HEK293 (cell line): ENCODE measurements at regions not wholly inside any gene's neighbourhood (a gene's known extent, or its start where the extent isn't known, plus 50 kb on each side); places are given as distances from the start of the nearest gene placed in this dataset.

Experiments used
- CTCF ChIA-PET: fragments of 350-600 bp; formaldehyde crosslinking; extraction: SDS; loops from one replicate; lab custom pipeline; 2021; ENCODE audit warnings: antibody characterized with exemption; lab: Yijun Ruan, JAX
- POLR2A ChIA-PET: fragments of 300-600 bp; formaldehyde crosslinking; extraction: SDS; loops from one replicate; lab custom pipeline; 2020; ENCODE audit warnings: antibody characterized with exemption, inconsistent platforms; lab: Yijun Ruan, JAX
- H3K27ac ChIP-seq: fragments of 200-500 bp; sonication (Bioruptor generic); 2 replicates; pipeline ENCODE4 v1.5.1; 2014; ENCODE audit warnings: low read depth, low read length, control low read depth, inconsistent platforms; ENCODE audit errors: extremely low read depth
- H3K36me3 ChIP-seq, 2 experiments: fragments of 200-500 bp in 1 of 2; sonication (Bioruptor generic) in 1 of 2; 1 replicate in 1 of 2; 2 replicates in 1 of 2; pipeline ENCODE4 v1.5.1; 2014 to 2017; ENCODE audit warnings: inconsistent platforms in 2 of 2, low read length in 2 of 2; ENCODE audit not compliant: control insufficient read depth in 2 of 2, insufficient read depth in 1 of 2
- H3K4me1 ChIP-seq: fragments of 200-500 bp; sonication (Bioruptor generic); 2 replicates; pipeline ENCODE4 v1.5.1; 2014; ENCODE audit warnings: mild to moderate bottlenecking, low read length, inconsistent platforms; ENCODE audit not compliant: control insufficient read depth, insufficient read depth
- H3K4me3 ChIP-seq: 2 replicates; pipeline ENCODE4 v1.5.1; 2011; ENCODE audit warnings: low read depth, mild to moderate bottlenecking, control low read depth, low read length, moderate library complexity
- H3K9me3 ChIP-seq: fragments of 200-500 bp; sonication (Bioruptor generic); 2 replicates; pipeline ENCODE4 v1.5.1; 2014; ENCODE audit warnings: low read depth, low read length, inconsistent platforms; ENCODE audit not compliant: control insufficient read depth, insufficient read depth
- ELK4 ChIP-seq: IDR thresholded peaks from 2 replicates; pipeline ENCODE4 v1.6.1; 2011; ENCODE audit warnings: mild to moderate bottlenecking, low read depth, low read length, borderline replicate concordance
- GLIS1 ChIP-seq: fragments of 450-650 bp; formaldehyde crosslinking; IDR thresholded peaks from 2 replicates; pipeline ENCODE4 v1.5.1; 2016; ENCODE audit warnings: missing biosample characterization, missing genetic modification characterization
- GLIS2 ChIP-seq: fragments of 450-650 bp; formaldehyde crosslinking; IDR thresholded peaks from 2 replicates; pipeline ENCODE4 v1.5.1; 2016; ENCODE audit warnings: missing biosample characterization, missing genetic modification characterization
- KLF10 ChIP-seq: fragments of 450-650 bp; IDR thresholded peaks from 2 replicates; pipeline ENCODE4 v1.5.1; 2018; ENCODE audit warnings: missing biosample characterization, mild to moderate bottlenecking, missing genetic modification characterization
- MEIS1 ChIP-seq: sonication (generic); formaldehyde crosslinking; IDR thresholded peaks from 2 replicates; pipeline ENCODE4 v1.8.1; 2022; ENCODE audit warnings: missing genetic modification reagents, mild to moderate bottlenecking, borderline replicate concordance
- OVOL3 ChIP-seq: fragments of 450-650 bp; formaldehyde crosslinking; IDR thresholded peaks from 2 replicates; pipeline ENCODE4 v1.5.1; 2016; ENCODE audit warnings: missing biosample characterization, missing genetic modification characterization
- SP2 ChIP-seq: fragments of 450-650 bp; formaldehyde crosslinking; IDR thresholded peaks from 2 replicates; pipeline ENCODE4 v1.5.1; 2016; ENCODE audit warnings: missing biosample characterization, missing genetic modification characterization
- SP7 ChIP-seq: fragments of 450-650 bp; formaldehyde crosslinking; IDR thresholded peaks from 2 replicates; pipeline ENCODE4 v1.5.1; 2016; ENCODE audit warnings: missing biosample characterization, missing genetic modification characterization
- TSHZ1 ChIP-seq: fragments of 450-650 bp; formaldehyde crosslinking; IDR thresholded peaks from 2 replicates; pipeline ENCODE4 v1.5.1; 2016; ENCODE audit warnings: missing biosample characterization, missing genetic modification characterization, borderline replicate concordance
- YY1 ChIP-seq: fragments of 450-650 bp; formaldehyde crosslinking; IDR thresholded peaks from 2 replicates; pipeline ENCODE4 v1.5.1; 2018; ENCODE audit warnings: missing biosample characterization, missing genetic modification characterization
- ZNF138 ChIP-seq: fragments of 450-650 bp; formaldehyde crosslinking; IDR thresholded peaks from 2 replicates; pipeline ENCODE4 v1.5.1; 2016; ENCODE audit warnings: missing biosample characterization, missing genetic modification characterization, borderline replicate concordance
- ZNF266 ChIP-seq: fragments of 450-650 bp; formaldehyde crosslinking; IDR thresholded peaks from 2 replicates; pipeline ENCODE4 v1.5.1; 2016; ENCODE audit warnings: missing biosample characterization, missing genetic modification characterization, low read depth
- ZNF335 ChIP-seq: fragments of 450-650 bp; formaldehyde crosslinking; conservative IDR thresholded peaks from 2 replicates; pipeline ENCODE4 v1.5.1; 2016; ENCODE audit warnings: missing biosample characterization, missing genetic modification characterization
- ZNF514 ChIP-seq: fragments of 450-650 bp; formaldehyde crosslinking; IDR thresholded peaks from 2 replicates; pipeline ENCODE4 v1.5.1; 2016; ENCODE audit warnings: missing biosample characterization, missing genetic modification characterization
- ZNF518A ChIP-seq: fragments of 450-650 bp; formaldehyde crosslinking; conservative IDR thresholded peaks from 2 replicates; pipeline ENCODE4 v1.5.1; 2016; ENCODE audit warnings: low read depth, missing biosample characterization, missing genetic modification characterization
- ZNF785 ChIP-seq: fragments of 450-650 bp; formaldehyde crosslinking; IDR thresholded peaks from 2 replicates; pipeline ENCODE4 v1.5.1; 2016; ENCODE audit warnings: missing biosample characterization, missing genetic modification characterization

- TF ChIP-seq OVOL3 (tag by site-specific recombination): no peak
- no peak for TF ChIP-seq SP2 (tag by site-specific recombination)
- peak; percentile 90 for TF ChIP-seq ZNF518A (tag by site-specific recombination)
- TF ChIP-seq ZNF785 (tag by site-specific recombination): no peak
Measured at GRCh38 chr1:68370101-68370915, 79.4 kb downstream of the RPE65 start (continued).

GRCh38 chr1:68366572-68366971, 83.2 kb downstream of the RPE65 start:
- Histone ChIP-seq H3K4me1 (no peaks in the 10 kb centered on the region), H3K9me3 (no peaks in the 10 kb centered on the region), H3K27ac (no peak overlapping the region), H3K36me3 (no peaks in the 10 kb centered on the region), H3K4me3 (no peak overlapping the region)
- ChIA-PET CTCF (no interaction called here), POLR2A (interaction anchor here (0.6 kb wide), 1 partner anchor 159 kb away, joined by 3 read pairs; no protein-coding TSS in a partner anchor)
- TF ChIP-seq ZNF138 (tag by site-specific recombination): no peak
- TF ChIP-seq KLF10 (tag by site-specific recombination): no peak
- TF ChIP-seq MEIS1 (CRISPR knock-in tag): no peak
- TF ChIP-seq GLIS1 (tag by site-specific recombination): no peak
- TF ChIP-seq YY1 (tag by site-specific recombination): no peak
- TF ChIP-seq ELK4: no peak
- TF ChIP-seq ZNF514 (tag by site-specific recombination): no peak

- TF ChIP-seq GLIS2 (tag by site-specific recombination) (no peak), ZNF335 (no peak), TSHZ1 (tag by site-specific recombination) (no peak), SP7 (tag by site-specific recombination) (no peak), OVOL3 (tag by site-specific recombination) (no peak), ZNF266 (tag by site-specific recombination) (no peak)
Measured at GRCh38 chr1:68365709-68366382, 83.9 kb downstream of the RPE65 start.

More at GRCh38 chr1:68365709-68366382, 83.9 kb downstream of the RPE65 start:
- ChIA-PET CTCF (interaction anchor here (0.6 to 2.1 kb wide), 3 partner anchors 20 to 682 kb away, joined by 3 to 5 read pairs (median 4); no protein-coding TSS in a partner anchor), POLR2A (interaction anchor here (0.6 kb wide), 1 partner anchor 159 kb away, joined by 3 read pairs; no protein-coding TSS in a partner anchor)
- Histone ChIP-seq H3K4me3 (no peak overlapping the region), H3K9me3 (no peaks in the 10 kb centered on the region), H3K4me1 (no peaks in the 10 kb centered on the region), H3K36me3 (no peaks in the 10 kb centered on the region), H3K27ac (no peak overlapping the region)
